Spleen (tissue), 7 donors: ENCODE measurements at regions not wholly inside any gene's neighbourhood (a gene's known extent, or its start where the extent isn't known, plus 50 kb on each side); places are given as distances from the start of the nearest gene placed in this dataset.

Experiments
- CTCF ChIP-seq, 11 experiments: fragments of 200-600 bp in 7 of 11; fragments of 450-650 bp in 4 of 11; sonication (generic) in 4 of 11; IDR thresholded peaks in 8 of 11; conservative IDR thresholded peaks in 3 of 11; 1 replicate in 7 of 11; 2 replicates in 4 of 11; pipeline versions ENCODE4 v1.4.0 to v1.8.0; 2016 to 2021; ENCODE audit warnings: antibody characterized with exemption in 11 of 11, inconsistent platforms in 4 of 11, mild to moderate bottlenecking in 1 of 11
- POLR2A ChIP-seq, 3 donors: fragments of 450-650 bp; IDR thresholded peaks; one replicate each; pipeline ENCODE4 v1.5.1; 2017; ENCODE audit warnings: antibody characterized with exemption in 3 of 3, mild to moderate bottlenecking in 1 of 3
- POLR2AphosphoS5 ChIP-seq, 3 donors: sonication (generic); formaldehyde crosslinking; IDR thresholded peaks; one replicate each; pipeline ENCODE4 v1.5.1; 2017; ENCODE audit warnings: antibody characterized with exemption in 3 of 3
- donor health status: DM: no; HTN: no; CAD: no; lungs with moderate emphysema.
- donor health status: DM: no; HTN: no; CAD: no.
- donor health status: DM: no; HTN: no; CAD: no.

GRCh38 chr11:29331451-29332010 lies 685.3 kb downstream of the KCNA4 start:
- no peak for TF ChIP-seq CTCF (IDR thresholded peaks at IDR 0.05 in 8 of 11, conservative IDR thresholded peaks at IDR 0.05 in 3 of 11)
- TF ChIP-seq POLR2A (IDR thresholded peaks at IDR 0.05), result no peak
- TF ChIP-seq POLR2AphosphoS5 (IDR thresholded peaks at IDR 0.05), result no peak
